ENCODE measurements at regions not wholly inside any gene's neighbourhood (a gene's known extent, or its start where the extent isn't known, plus 50 kb on each side); places are given as distances from the start of the nearest gene placed in this dataset.

- DNase-seq = no peak
These were observed 682.8 kb downstream of the TBC1D22A start for GRCh38 chr22:47445212-47445611.

- DNase-seq = no peak
These were observed 682.3 kb downstream of the TBC1D22A start for GRCh38 chr22:47444746-47445065.

GRCh38 chr22:47443836-47444745 lies 681.6 kb downstream of the TBC1D22A start:
- DNase-seq = no peak

GRCh38 chr22:47442821-47443220 lies 680.4 kb downstream of the TBC1D22A start:
- DNase-seq = no peak

- no peak for DNase-seq
These were observed 677.3 kb downstream of the TBC1D22A start for GRCh38 chr22:47439643-47440265.

GRCh38 chr22:47437636-47438035 lies 675.2 kb downstream of the TBC1D22A start:
- no peak for DNase-seq

- no peak for DNase-seq
These were observed 674.7 kb downstream of the TBC1D22A start for GRCh38 chr22:47437110-47437509.

- DNase-seq = no peak
These were observed 673.4 kb downstream of the TBC1D22A start for GRCh38 chr22:47435826-47436225.

- DNase-seq = no peak
These were observed 672.7 kb downstream of the TBC1D22A start for GRCh38 chr22:47435204-47435487.

GRCh38 chr22:47434336-47435203 lies 672.1 kb downstream of the TBC1D22A start:
- no peak for DNase-seq

- no peak for DNase-seq
These were observed 671.2 kb downstream of the TBC1D22A start for GRCh38 chr22:47433627-47434026.

GRCh38 chr22:47432683-47433082 lies 670.2 kb downstream of the TBC1D22A start:
- DNase-seq = no peak

GRCh38 chr22:47423861-47424820 lies 661.7 kb downstream of the TBC1D22A start:
- no peak for DNase-seq

- DNase-seq = no peak
These were observed 660.8 kb downstream of the TBC1D22A start for GRCh38 chr22:47423266-47423665.

- DNase-seq = no peak
These were observed 660.3 kb downstream of the TBC1D22A start for GRCh38 chr22:47422736-47423135.

GRCh38 chr22:47421846-47422245 lies 659.4 kb downstream of the TBC1D22A start:
- DNase-seq = no peak

- no peak for DNase-seq
These were observed 657.8 kb downstream of the TBC1D22A start for GRCh38 chr22:47420211-47420610.

- no peak for DNase-seq
These were observed 656.8 kb downstream of the TBC1D22A start for GRCh38 chr22:47419239-47419638.

GRCh38 chr22:47417699-47418098 lies 655.2 kb downstream of the TBC1D22A start:
- DNase-seq = no peak

- DNase-seq = no peak
These were observed 648.6 kb downstream of the TBC1D22A start for GRCh38 chr22:47411006-47411405.

GRCh38 chr22:47409539-47410275 lies 647.3 kb downstream of the TBC1D22A start:
- DNase-seq = no peak

GRCh38 chr22:47408409-47408808 lies 646.0 kb downstream of the TBC1D22A start:
- no peak for DNase-seq
